ENCODE measurements at regions not wholly inside any gene's neighbourhood (a gene's known extent, or its start where the extent isn't known, plus 50 kb on each side); places are given as distances from the start of the nearest gene placed in this dataset.

DNA sequence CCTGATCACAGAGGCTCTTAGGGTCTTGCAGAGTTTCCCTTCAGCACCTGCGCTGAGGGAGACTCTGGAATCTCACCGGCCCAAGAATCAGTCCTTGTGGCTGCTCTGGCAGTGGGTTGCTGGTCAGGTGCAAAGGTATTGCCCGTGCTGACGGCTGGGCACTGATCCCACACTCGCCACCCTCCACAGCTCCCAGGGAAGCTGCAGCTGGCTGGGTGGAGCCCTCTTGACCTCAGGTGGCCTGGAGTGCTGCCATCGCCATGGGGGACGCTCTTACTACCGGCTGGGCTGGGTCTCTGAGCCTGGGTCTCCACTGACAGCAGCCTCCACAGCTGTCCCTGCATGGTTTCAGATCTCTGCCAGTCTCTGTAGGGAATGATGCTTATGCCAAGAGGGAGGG is 52.6 kb upstream of the EPHB3 start:
- DNase-seq: no peak

DNA sequence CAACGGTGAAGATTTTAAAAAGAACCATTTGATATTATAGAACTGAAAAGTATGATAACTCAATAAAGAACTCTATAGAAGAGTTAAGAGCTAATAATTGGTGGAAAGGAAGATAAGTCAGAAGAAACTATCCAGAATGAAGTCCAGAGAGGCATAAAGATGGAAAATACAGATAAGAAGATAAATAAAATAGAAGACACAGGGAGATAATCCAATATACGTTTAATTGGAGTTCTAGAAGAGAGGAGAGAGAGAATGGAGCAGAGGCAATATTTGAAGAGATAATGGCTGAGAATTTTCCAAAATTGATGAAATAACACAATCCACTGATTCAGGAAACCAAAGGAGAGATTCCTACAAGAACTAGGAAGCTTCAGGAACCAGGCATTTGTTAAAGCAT is 49.8 kb upstream of the EPHB3 start:
- DNase-seq: no peak
